Stomach (tissue), 8 donors: ENCODE measurements at regions not wholly inside any gene's neighbourhood (a gene's known extent, or its start where the extent isn't known, plus 50 kb on each side); places are given as distances from the start of the nearest gene placed in this dataset.

ENCODE experiments used
- DNase-seq, 2 donors: peaks; one replicate each; pipeline versions ENCODE4 v3.0.0 to v3.0.0-alpha.2; 2013 to 2019
- H3K27ac ChIP-seq, 5 donors: fragments of 200-600 bp in 4 of 5; sonication (generic) in 4 of 5; one replicate each; pipeline ENCODE4 v1.5.1; 2013 to 2019; ENCODE audit warnings: mild to moderate bottlenecking in 1 of 5, moderate library complexity in 1 of 5
- H3K27me3 ChIP-seq, 3 donors: fragments of 200-600 bp; sonication (generic); one replicate each; pipeline ENCODE4 v1.5.1; 2017 to 2019; ENCODE audit warnings: mixed run types in 1 of 3
- H3K36me3 ChIP-seq, 4 donors: fragments of 200-600 bp; sonication (generic); 1 replicate in 3 of 4; 2 replicates in 1 of 4; pipeline ENCODE4 v1.5.1; 2016 to 2019
- H3K4me1 ChIP-seq, 4 donors: fragments of 200-600 bp; sonication (generic); one replicate each; pipeline ENCODE4 v1.5.1; 2016 to 2019
- H3K4me3 ChIP-seq, 4 donors: fragments of 200-600 bp; sonication (generic) in 3 of 4; one replicate each; pipeline ENCODE4 v1.5.1; 2016 to 2019; ENCODE audit warnings: mild to moderate bottlenecking in 1 of 4
- H3K9me3 ChIP-seq, 4 donors: fragments of 200-600 bp; sonication (generic); one replicate each; pipeline ENCODE4 v1.5.1; 2016 to 2019
- EP300 ChIP-seq: sonication (generic); formaldehyde crosslinking; IDR thresholded peaks from one replicate; pipeline ENCODE4 v1.6.1; 2017; ENCODE audit warnings: antibody characterized with exemption
- POLR2A ChIP-seq, 4 donors: fragments of 450-650 bp; IDR thresholded peaks; one replicate each; pipeline ENCODE4 v1.6.1; 2016; ENCODE audit warnings: antibody characterized with exemption in 4 of 4, control low read depth in 2 of 4, mild to moderate bottlenecking in 1 of 4, moderate library complexity in 1 of 4
- POLR2AphosphoS5 ChIP-seq, 3 donors: sonication (generic); formaldehyde crosslinking; IDR thresholded peaks; one replicate each; pipeline ENCODE4 v1.6.1; 2016; ENCODE audit warnings: antibody characterized with exemption in 3 of 3
- WGBS, 5 donors: extraction: QIAGEN DNeasy Blood & Tissue Kit in 3 of 5; methylation state at CpG; one replicate each; pipeline versions ENCODE4 v1.1.5 to v1.1.7; 2013 to 2018; 5-methylcytosine and 5-hydroxymethylcytosine counted together
- intact Hi-C: fragments of 100-400 bp; cut with DNase I; formaldehyde crosslinking; loops from one replicate; pipeline ENCODE4 v1.15.1; 2023; ENCODE audit warnings: low total_unique reads
- TF ChIP-seq, protein P1 (sequence below), 7 experiments: fragments of 450-650 bp in 4 of 7; fragments of 200-600 bp in 3 of 7; sonication (generic) in 3 of 7; IDR thresholded peaks; one replicate each; pipeline ENCODE4 v1.5.1; 2016 to 2019; ENCODE audit warnings: antibody characterized with exemption in 7 of 7, control low read depth in 2 of 7, mild to moderate bottlenecking in 1 of 7
- donor health status: healthy with polysubstance abuse.
- donor health status: Bipolar disorder and iron deficiency.
- donor health status: healthy.

DNA sequence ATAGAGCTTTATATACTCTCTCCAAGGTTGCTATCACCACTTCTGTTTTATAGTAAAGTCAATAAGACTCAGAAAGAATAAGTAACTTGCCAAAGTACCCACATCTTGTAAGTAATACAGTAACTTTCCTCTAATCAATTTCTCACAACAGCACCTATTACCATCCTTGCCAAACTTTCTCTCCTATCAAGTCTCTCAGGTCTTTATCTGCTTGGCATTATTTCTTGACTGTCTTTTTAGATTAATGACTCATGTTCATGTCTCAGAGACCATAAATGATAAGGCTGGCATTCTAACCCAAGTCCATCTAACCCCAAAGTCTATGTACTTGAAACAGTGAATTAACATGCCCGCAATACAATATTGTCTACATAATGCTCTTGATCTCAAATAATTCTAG lies 618.0 kb upstream of the ZEB2 start:
- no peak overlapping the region for H3K27ac ChIP-seq
- H3K4me1 ChIP-seq: no peaks in the 10 kb centered on the region
- no peak for DNase-seq
- no peak overlapping the region for H3K4me3 ChIP-seq
- 84 to 97% (median 92%) methylated on average over 1 of the region's 1 CpG for WGBS, 5 donors
- no peaks in the 10 kb centered on the region for H3K27me3 ChIP-seq
- H3K36me3 ChIP-seq: no peaks in the 10 kb centered on the region
- H3K9me3 ChIP-seq: no peaks in the 10 kb centered on the region
- TF ChIP-seq, protein P1, sequence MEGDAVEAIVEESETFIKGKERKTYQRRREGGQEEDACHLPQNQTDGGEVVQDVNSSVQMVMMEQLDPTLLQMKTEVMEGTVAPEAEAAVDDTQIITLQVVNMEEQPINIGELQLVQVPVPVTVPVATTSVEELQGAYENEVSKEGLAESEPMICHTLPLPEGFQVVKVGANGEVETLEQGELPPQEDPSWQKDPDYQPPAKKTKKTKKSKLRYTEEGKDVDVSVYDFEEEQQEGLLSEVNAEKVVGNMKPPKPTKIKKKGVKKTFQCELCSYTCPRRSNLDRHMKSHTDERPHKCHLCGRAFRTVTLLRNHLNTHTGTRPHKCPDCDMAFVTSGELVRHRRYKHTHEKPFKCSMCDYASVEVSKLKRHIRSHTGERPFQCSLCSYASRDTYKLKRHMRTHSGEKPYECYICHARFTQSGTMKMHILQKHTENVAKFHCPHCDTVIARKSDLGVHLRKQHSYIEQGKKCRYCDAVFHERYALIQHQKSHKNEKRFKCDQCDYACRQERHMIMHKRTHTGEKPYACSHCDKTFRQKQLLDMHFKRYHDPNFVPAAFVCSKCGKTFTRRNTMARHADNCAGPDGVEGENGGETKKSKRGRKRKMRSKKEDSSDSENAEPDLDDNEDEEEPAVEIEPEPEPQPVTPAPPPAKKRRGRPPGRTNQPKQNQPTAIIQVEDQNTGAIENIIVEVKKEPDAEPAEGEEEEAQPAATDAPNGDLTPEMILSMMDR (IDR thresholded peaks at IDR 0.05): no peak
- TF ChIP-seq EP300: no peak
- no peak for TF ChIP-seq POLR2A (IDR thresholded peaks at IDR 0.05)
- no peak for TF ChIP-seq POLR2AphosphoS5 (IDR thresholded peaks at IDR 0.05)
- intact Hi-C loops: no loop called here

GRCh38 chr2:145137211-145137610 lies 617.3 kb upstream of the ZEB2 start:
- no peaks in the 10 kb centered on the region for H3K27me3 ChIP-seq
- TF ChIP-seq, protein P1 (IDR thresholded peaks at IDR 0.05): no peak
- TF ChIP-seq EP300 (no peak), POLR2AphosphoS5 (IDR thresholded peaks at IDR 0.05) (no peak), POLR2A (IDR thresholded peaks at IDR 0.05) (no peak)
- H3K9me3 ChIP-seq: no peaks in the 10 kb centered on the region
- H3K4me3 ChIP-seq: no peak overlapping the region
- no peak overlapping the region for H3K27ac ChIP-seq
- no peaks in the 10 kb centered on the region for H3K36me3 ChIP-seq
- DNase-seq: no peak
- WGBS, 5 donors: 93 to 95% (median 95%) methylated on average over 4 of the region's 4 CpGs
- intact Hi-C loops: no loop called here
- no peaks in the 10 kb centered on the region for H3K4me1 ChIP-seq

- H3K9me3 ChIP-seq: no peaks in the 10 kb centered on the region
- no peak for TF ChIP-seq POLR2A (IDR thresholded peaks at IDR 0.05)
- no peaks in the 10 kb centered on the region for H3K27me3 ChIP-seq
- H3K4me3 ChIP-seq: no peak overlapping the region
- H3K27ac ChIP-seq: no peak overlapping the region
- WGBS, 5 donors: 92 to 97% (median 97%) methylated on average over 1 of the region's 1 CpG
- DNase-seq: no peak
- no peaks in the 10 kb centered on the region for H3K36me3 ChIP-seq
- intact Hi-C loops: no loop called here
- no peaks in the 10 kb centered on the region for H3K4me1 ChIP-seq
Observed at GRCh38 chr2:145136702-145137101, 616.8 kb upstream of the ZEB2 start.

DNA sequence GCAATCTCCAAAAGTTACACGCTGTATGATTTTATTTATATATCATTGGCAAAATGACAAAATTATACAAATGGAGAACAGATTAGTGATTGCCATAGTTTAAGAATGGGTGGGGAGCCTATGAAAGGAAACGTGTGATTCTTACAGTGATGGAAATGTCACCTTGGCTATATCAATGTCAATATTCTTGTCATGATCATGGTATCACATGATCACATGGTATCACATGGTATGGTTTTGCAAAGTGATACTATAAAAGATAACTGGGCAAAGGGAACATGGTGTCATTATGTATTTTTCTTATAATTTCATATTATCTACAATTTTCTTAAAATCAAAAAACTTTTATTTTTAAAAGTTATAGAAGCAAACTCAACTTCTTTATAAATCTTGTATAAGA lies 606.2 kb upstream of the ZEB2 start:
- Histone ChIP-seq H3K4me3 (no peak overlapping the region), H3K27ac (no peak overlapping the region), H3K9me3 (no peaks in the 10 kb centered on the region), H3K36me3 (no peaks in the 10 kb centered on the region), H3K27me3 (no peaks in the 10 kb centered on the region), H3K4me1 (no peaks in the 10 kb centered on the region)
- 75 to 86% (median 80%) methylated on average over 2 of the region's 2 CpGs for WGBS, 5 donors
- no peak for TF ChIP-seq EP300
- no peak for TF ChIP-seq POLR2AphosphoS5 (IDR thresholded peaks at IDR 0.05)
- TF ChIP-seq POLR2A (IDR thresholded peaks at IDR 0.05): no peak
- TF ChIP-seq, protein P1 (IDR thresholded peaks at IDR 0.05): no peak
- DNase-seq: no peak
- intact Hi-C loops: no loop called here

DNA sequence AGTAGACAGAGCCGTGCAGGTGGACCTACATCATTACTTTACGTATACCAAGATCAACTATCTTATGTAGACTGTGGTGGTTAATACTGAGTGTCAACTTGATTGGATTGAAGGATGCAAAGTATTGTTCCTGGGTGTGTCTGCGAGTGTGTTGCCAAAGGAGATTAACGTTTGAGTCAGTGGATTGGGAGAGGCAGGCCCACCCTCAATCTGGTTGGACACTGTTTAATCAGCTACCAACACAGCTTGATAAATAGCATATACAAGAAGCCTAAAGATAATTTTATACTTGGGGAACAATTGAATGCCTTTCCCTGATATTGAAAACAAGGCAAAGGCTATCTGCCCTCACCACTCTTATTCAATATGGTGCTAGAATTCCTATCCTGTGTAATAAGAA lies 604.2 kb upstream of the ZEB2 start:
- Histone ChIP-seq H3K4me1 (no peaks in the 10 kb centered on the region), H3K4me3 (no peak overlapping the region), H3K27me3 (no peaks in the 10 kb centered on the region), H3K27ac (no peak overlapping the region), H3K9me3 (no peaks in the 10 kb centered on the region), H3K36me3 (no peaks in the 10 kb centered on the region)
- TF ChIP-seq EP300 (no peak), POLR2AphosphoS5 (IDR thresholded peaks at IDR 0.05) (no peak), POLR2A (IDR thresholded peaks at IDR 0.05) (no peak)
- intact Hi-C loops: no loop called here
- no peak for DNase-seq
- 54 to 66% (median 60%) methylated on average over 4 of the region's 4 CpGs for WGBS, 5 donors
